DMS79 treated with DMSO at 0.1 percent for 48 hours (cell line): ENCODE measurements at regions not wholly inside any gene's neighbourhood (a gene's known extent, or its start where the extent isn't known, plus 50 kb on each side); places are given as distances from the start of the nearest gene placed in this dataset.
A peak's percentile ranks its signal among the peaks of the same experiment; 100 is the strongest.

Experiments used
- DNase-seq: peaks from one replicate; lab custom pipeline; 2025; lab: John Stamatoyannopoulos, UW

DNA sequence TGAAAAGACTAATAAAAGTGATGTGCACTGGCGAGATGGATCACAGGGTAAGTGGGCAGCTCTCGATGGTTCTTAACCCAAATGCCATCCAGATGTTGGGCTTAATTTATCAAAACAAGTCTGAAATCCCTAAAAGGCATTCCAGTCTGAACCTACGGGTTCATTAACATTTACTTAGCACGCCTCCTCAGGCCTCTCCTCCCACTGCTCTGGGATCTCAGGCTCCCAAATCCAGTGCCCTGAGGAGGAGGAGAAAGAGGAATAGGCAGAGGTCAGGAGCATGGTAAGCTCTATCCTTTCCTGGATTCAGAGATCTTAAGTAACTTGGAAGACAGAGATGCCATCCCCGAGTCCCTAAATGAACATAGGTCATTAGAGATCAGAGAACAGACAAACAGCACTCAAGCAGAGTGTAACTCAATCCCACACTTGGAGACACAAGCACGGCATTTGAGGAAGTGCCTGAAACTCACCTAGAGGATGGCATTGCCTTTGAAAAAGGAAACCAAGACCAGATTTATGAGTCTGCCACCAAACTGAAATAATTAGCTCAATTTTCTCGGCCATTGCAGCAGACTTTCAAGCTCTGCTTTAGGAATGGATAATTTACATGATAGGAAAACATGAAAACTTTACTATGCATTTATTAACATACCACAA is 140.9 kb downstream of the CXCL12 start:
- no peak for DNase-seq

DNA sequence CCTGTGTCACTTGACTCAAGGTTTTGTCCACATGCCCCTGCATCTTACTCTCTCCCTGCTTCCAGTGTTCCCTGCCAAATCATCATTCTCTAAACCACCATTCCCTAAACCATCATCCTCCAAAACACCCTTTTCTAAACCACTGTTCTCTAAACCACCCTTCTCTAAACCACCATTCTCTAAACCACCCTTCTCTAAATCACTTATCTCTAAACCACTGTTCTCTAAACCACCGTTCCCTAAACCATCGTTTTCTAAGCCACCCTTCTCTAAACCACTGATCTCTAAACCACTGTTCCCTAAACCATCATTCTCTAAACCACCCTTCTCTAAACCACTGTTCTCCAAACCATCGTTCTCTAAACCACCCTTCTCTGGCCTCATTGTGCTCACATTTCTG is 142.1 kb downstream of the CXCL12 start:
- DNase-seq, result no peak

DNA sequence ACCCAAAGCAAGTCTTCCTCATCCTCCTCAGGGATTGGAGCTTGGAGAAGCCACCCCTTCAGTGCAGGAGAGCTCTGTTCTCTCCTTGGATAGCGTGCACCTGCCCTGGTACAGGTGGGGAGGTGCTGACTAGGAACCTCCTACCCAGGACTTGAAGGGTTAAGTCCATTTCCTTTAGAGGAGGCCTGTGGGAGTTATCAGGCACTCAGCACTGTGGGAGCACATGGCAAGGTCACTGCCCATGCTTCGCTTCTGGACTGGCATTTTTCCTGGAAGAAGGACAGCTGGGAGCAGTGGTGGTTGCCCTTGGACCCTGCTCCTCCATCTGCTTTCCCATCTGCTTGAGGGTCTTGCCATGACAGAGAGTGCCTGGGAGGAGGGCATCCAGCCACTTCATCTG is 142.8 kb downstream of the CXCL12 start:
- DNase-seq, result no peak

DNA sequence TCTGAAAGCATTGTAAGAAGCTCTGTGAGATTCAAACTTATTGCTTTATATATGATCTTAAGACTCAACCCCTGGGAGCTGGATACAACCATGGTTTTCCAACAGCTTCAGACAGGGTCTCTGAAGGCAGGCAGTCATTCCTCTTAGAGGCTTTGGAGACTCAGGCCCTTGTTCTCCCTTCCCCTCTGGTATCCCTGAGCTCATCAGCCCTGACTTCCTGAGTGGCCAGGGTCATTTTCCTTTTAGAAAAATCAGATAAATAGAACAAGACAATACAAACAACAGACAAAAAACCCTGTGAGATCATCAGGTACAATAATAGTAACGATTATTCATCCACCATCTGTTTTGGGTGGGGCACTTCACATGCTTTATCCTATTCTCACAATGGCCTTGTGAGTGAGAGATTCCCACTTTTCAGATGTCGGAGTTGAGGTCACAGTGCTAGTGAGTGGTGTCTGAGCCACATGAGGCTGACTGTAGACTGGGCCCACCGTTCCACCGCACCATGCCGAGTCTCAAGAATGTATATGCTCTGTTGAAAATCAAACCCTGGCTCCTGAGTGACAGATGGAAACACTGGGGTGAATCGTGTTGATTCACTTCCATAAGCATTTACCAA is 144.2 kb downstream of the CXCL12 start:
- DNase-seq, result no peak

DNA sequence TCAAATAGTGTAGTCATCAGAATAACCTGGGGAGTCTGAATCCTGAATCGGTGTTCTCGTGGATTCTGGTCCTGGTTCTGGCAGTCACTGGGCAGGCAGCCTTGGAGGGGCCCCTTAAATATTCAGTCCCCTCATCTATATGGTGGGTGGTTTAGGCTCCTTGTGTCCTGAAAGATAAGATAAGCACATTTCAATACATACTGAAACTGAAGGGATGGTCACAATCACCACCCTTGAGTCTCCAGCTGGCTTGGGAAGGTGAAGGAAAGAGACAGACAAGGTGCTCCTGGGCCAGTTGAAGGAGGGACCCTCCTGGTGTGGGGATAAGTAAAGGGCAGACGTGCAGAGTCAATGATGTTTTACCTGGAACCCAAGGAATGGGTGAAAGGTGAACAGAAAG is 146.7 kb downstream of the CXCL12 start:
- DNase-seq, result no peak

DNA sequence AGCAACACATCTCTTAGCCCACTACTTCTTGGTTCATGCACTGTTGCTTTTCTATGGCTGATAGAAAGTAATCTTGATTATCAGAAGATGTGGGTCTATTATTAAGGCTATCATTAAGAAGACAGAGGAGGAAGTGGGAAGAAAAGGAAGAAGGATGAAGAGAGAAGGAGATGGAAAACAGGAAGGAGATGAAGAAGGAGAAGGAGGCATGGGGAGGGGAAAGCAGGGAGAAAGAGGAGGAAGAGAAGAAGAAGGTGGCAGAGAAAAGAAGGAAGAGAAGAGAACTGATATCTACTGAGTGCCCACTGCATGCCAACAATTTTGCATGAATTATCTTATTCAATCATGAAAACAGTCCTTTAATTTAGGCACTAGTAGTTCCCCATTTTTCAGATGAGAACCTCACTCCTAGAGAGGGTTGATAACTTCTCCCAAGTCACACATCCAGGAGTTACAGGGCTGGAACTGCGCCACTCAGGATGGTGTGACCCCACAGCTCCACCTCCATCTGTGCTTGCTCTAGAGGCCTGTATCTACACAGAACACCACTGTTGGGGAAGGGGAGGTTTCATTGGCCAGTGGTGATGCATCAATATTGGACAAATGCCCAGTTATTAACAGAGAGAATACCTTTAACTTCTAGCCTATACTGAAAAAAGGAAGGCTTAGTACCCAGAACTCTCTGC is 147.4 kb downstream of the CXCL12 start:
- DNase-seq, result no peak

DNA sequence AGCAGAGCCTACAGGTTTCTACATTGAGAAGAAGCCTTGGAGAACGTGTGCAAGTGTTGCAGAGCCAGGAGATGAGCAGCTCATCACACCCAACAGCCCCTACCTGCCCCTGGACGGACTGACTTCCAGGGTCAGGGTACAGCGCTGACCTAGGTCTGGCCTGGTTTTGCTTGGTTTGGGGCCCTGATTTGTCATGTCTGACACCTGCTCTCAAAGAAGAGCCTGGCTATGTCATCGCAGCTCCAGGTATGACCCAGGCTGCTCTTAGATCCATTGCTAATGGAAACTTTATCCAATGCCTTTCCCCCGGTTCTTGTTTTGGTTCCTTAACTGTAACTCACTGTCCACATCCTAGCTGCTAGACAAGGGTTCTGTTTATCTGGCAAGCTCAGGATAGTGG is 149.5 kb downstream of the CXCL12 start:
- DNase-seq, result no peak

DNA sequence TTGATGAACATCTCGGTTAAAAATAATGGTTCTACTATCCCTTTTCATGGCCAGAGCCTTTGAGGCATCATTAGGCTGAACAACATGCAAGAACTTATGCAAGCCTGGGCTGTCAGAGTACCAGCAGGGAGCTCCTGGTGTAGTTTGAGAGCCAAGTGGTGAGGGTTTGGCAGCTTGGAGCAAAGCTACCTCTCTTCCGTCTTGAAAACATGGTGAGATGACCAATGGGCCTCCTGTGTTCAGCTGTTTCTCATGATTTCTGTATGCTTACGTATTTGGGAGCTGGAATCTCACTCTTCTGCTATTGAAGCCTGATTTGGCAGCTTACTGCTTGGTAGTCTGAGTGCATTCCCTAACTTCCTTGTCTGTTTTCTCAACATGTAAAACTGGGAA is 150.4 kb downstream of the CXCL12 start:
- no peak for DNase-seq

DNA sequence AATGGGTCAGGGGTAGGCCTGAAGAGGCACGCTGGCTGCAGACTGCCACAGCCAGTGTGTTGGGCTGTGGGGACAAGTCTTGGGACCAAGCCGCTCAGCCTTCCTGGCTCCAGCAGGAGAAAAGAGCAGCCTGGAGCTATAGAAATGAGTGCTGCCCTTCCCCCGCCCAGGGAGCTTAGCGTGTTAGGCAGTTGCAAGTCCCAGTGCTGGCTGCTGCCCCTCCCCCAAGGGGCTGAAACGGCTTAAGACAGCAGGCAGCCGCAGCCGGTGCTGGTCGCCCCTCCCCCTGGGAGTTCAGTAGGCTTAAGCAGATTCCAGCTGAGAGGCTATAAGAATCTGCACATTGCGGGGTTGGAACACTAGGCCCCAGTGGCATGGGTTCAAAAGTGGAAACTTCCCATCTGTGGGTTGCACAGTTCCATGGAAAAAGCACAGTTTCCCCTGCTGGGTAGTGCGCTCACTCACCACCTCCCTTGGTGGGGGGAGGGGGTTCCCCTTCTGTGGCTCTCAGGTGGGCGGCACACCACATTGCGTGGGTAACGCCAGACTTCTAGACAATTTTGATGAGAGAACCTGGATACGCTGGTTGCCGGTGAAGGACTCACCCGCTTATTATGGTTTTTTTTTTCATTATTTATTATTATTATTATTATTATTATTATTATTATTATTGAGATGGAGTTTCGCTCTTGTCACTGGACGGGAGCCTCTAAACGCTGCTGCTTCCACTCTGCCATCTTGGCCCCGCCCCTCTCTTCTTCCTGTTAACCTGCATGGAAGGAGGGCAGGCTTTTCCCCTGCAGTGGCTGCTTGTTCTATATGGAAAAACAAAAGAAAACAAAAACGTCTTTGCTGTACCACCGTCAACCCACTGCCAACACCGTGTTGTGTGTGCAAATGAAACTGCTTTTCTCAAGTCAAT is 151.1 kb downstream of the CXCL12 start:
- no peak for DNase-seq

DNA sequence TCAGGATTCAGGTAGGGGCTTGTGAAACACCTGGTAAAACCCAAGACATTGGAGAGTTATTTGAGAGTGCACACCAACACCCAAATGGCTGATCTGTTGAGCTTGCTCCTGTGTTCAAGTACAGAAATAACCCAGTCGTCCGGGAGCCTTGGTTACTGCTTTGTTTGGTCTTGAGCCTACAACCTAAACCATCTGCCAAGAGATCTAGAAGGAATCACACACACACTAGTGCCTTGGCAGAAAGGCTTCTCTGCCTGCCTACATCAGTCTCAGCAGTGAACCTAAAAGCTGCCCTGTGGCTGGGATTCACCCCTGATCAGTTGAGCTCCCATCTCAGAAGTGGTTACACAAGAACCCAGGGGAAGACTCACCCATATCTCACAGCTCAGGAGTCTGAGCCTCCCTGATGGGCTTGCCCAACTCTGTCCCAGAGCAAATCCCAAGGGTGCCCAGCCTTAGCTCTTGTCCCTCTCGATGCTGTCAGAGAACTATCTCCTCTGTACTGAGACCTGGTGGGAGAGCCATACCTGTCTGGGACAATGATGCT is 167.6 kb downstream of the CXCL12 start:
- DNase-seq, result no peak

DNA sequence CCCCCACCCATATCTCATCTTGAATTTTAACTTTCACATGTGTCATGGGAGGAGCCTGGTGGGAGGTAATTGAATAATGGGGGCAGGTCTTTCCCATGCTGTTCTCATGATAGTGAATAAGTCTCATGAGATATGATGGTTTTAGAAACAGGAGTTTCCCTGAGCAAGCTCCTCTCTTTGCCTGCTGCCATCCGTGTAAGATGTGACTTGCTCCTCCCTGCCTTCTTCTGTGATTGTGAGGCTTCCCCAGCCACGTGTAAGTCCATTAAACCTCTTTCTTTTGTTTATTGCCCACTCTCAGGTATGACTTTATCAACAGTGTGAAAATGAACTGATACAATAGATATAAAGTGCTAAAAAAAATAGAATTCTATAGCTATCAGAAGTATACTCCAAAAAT is 168.8 kb downstream of the CXCL12 start:
- DNase-seq, result no peak

DNA sequence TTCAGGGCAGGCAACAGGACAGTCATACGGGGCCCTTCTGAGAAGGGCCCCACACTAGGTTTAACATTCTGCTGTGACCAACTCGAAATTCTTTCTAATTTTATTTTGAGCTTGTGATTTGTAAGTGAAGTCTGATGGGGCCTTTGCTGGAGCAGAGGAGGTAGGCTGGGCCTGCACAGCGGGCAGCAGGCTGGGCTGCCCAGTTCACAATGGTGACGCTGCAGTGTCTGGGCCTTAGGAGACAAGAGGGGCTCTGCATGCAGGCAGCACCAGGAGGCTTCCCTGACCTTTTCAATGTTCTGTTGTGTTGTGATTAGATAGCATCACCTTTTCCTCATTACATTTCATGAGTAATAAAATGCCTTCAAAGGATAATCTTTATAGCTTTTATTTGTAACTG is 175.1 kb downstream of the CXCL12 start:
- no peak for DNase-seq

DNA sequence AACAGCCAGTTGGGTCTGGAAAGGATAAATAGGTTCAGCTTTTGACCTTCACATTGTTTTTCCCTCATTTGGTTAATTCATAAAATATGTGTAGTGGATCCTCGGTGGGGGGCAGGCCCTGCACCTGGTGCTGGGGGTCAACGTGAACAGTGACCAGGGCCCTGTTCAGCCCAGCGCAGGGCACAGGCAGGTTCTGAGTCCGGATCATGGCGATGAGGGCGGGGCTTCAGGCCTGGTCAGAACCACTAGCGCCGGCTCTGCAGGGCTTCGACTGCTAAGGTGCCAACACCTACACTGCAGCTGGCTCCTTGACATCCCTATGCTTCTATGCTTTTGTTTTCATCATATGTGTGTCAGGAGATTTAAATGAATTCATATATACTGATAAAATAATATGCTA is 177.7 kb downstream of the CXCL12 start:
- DNase-seq, result no peak

DNA sequence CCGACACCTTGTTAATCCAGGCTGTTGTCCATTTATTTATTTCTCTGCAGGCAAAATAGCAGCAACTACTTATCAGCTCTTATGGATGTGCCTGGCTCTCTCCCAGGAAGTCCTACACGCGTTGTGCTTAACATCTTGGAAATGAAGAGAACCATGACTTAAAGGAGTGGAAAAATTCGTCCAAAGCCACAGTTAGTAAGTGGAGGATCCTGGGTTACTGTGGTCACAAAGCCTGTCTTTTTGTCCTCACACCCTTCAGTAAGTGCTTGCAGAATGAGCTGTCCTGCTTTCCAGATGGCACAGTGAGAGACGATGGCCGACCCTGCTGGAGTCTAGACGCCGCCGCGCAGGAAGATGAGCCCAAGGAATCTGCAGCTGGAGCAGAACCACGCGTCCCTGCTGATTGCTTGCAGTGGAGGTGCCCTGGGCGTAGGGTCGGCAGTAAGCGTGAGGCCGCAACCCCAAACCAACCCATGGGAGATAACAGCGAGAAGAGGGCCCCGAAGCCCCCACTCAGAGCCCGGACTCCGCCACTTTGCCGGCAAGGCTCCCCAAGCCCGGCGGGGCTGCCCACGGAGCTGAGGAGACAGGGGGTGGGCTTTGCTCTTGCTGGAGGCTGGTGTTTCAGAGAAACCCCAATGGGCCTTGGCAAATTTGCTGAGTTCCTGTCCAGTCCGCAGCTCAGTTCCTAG is 178.6 kb downstream of the CXCL12 start:
- DNase-seq, result peak; percentile 6

DNA sequence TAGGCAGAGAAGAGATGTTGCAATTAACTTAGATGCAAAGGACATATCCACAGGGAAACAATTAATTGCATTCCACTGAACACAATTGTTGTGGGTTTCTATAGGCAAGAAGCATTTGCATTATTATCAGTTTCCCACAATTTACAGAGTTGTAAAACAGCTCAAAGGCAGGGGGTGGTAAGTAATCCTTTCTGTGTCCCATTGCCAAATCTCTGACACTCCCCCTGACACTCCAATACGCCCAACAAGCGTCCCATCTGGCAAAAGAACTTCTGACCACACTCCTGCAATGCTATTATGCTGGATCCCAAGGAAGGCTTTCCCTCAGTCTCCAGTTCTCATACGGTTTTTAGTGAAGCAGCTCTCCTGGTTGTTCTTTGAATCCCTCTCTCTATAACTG is 179.8 kb downstream of the CXCL12 start:
- DNase-seq, result no peak

DNA sequence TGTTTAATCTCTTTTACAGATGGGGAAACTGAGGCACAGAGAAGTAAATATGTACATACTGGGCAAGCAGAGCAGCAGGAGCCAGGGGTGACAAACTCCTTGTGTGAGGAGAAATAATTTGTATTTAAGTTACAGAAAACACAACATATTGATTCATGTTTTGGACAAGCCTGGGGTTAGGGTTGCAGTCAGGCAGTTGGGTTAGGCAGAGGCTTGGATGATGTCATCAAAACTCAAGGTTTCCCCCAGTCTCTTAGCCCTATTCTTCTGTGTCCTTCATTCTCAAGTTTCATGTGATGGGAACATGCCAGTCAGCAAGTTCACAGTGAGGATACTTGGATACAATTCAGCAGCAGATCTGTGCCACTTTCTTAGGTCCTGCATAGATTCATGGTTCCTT is 181.4 kb downstream of the CXCL12 start:
- no peak for DNase-seq

DNA sequence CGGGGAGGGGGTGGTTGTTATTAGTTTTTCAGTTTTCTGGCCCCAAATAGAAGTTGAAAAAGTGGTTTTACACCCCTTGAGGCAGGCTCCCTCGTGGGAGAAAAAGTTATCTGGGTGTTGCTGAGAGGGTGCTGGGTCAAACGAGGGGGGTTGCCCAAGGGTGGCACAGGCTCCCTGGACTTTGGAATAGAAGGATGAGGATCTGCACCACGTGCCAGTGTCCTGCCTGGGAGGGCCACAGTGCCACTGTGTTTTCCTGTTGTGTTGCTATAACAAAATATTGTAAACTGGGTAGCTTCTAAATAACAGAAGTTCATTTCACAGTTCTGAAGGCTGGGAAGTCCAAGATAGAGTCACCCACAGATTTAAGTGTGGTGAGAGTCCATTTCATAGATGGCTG is 181.9 kb downstream of the CXCL12 start:
- DNase-seq, result no peak

DNA sequence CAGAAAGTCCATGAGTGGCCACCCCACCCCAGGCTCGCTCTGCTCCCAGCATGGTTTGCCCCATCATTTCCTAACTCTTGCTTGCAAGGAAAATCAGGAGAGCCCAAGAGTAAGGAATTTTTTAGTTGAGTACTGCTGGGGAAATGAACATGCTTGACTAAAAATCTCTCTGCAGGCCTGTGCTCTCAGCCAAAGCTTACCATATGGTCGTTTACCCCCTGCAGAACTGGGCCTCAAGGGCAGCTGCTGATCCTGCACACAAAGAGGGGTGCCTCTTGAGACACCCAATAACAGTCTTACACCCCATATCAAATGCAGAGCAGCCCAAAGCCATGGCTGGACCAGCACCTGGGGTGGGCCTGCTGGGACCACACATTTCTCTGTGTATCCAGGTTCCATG is 183.2 kb downstream of the CXCL12 start:
- no peak for DNase-seq

DNA sequence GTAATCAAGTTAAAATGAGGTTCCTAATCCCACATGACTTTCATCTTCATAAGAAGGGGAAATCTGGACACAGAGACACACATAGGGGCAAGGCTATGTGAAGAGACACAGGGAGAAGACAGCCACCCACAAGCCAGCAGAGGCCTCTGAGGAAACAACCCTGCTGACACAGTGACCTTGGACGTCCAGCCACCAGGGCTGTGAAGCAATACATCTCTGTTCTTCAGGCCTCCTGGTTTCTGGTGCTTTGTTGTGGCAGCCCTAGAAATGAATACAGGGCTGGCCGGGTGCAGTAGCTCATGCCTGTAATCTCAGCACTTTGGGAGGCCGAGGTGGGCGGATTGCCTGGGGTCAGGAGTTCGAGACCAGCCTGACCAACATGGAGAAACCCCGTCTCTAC is 183.9 kb downstream of the CXCL12 start:
- DNase-seq, result no peak

DNA sequence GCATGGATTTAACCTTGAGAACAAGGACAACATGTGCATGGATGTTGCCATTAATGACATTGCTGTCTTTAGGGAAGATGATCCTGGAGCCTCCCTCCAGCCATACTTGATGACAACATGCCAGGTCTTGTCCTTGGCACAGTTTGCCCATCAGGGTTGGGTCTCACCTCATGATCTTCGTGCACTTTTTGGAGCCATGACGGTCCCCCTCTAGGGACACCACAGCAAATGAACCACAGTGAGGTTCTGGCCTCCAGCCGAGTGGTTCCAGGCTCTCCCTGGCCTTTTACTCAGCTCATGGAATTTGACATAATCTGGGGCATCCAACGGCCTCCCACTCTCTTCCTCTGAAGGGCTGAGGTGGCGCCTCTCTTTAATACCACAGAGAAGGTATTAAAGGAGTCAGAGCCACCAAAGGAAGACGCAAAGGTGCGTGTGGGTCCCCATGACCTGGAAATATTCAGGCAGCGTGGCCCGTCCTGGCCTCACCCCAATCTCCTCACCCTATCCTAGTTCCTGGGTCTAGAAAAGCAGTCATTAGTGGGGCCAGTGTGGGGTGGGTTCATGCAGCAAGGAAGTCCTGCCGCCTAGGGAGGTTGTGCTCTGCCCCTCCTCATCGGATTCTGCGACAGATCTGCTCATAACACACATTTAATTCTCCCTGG is 184.8 kb downstream of the CXCL12 start:
- no peak for DNase-seq

DNA sequence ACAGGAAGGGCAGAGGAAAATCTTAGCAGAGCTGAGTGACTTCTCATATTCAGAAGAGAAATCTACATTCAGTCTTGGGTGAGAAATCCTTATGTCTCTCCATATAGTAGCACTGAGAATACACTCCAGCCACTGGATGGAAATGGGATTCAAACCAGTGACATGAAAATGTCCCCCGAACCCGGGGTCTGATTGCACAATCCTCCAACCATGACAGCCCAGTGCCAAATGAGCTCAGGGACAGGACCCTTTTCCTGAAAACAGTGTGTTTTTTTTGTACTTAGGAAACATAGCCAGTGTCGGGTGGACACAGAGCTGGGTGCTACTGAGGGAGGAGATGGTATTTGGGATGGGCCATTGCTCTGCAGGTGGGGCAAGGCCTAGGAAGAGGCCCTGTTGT is 185.6 kb downstream of the CXCL12 start:
- no peak for DNase-seq
